ENCODE measurements at regions not wholly inside any gene's neighbourhood (a gene's known extent, or its start where the extent isn't known, plus 50 kb on each side); places are given as distances from the start of the nearest gene placed in this dataset.

GRCh38 chr1:198845271-198845670 is 206.4 kb downstream of the PTPRC start:
- TF ChIP-seq POLR2AphosphoS5 (IDR thresholded peaks at IDR 0.05) (no peak), CTCF (IDR thresholded peaks at IDR 0.05) (no peak), EP300 (IDR thresholded peaks at IDR 0.05) (no peak), POLR2A (IDR thresholded peaks at IDR 0.05) (no peak)

Measured in sigmoid colon (tissue), 4 donors.